ENCODE measurements at regions not wholly inside any gene's neighbourhood (a gene's known extent, or its start where the extent isn't known, plus 50 kb on each side); places are given as distances from the start of the nearest gene placed in this dataset.

DNA sequence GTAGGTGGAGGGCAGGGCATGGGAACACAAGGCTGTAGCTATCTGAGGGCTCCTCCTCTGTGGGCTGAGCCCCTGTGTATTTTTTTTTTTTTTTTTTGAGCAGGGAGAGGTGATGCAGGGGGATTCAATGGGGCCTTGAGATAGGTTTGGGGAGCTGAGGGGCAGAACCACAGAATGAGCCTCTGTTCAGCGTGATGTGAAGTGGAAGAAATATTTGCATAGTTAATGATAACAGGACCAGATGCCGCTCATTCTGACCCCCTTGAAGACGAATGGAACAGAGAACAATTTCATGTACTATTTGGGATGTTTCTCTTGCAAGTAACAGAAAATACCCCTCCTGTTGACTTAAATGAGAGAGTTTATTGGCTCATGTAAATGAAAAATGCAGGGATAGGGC, 69.7 kb upstream of the EMX2 start:
- Histone ChIP-seq H4K20me1 (ENCODE audit: insufficient read depth) (no peaks in the 10 kb centered on the region), H3K27me3 (ENCODE audit: insufficient read depth, low read depth) (no peaks in the 10 kb centered on the region), H3K4me3 (no peak overlapping the region), H3K9me3 (ENCODE audit: insufficient read depth, low read depth) (no peaks in the 10 kb centered on the region), H3F3A (ENCODE audit: insufficient read depth, low read depth) (no peaks in the 10 kb centered on the region), H3K27ac (no peak overlapping the region), H3K4me1 (replicated peaks; ENCODE audit: insufficient read depth) (no peaks in the 10 kb centered on the region), H3K36me3 (ENCODE audit: low read depth) (no peaks in the 10 kb centered on the region), H3K4me2 (no peak overlapping the region), H3K79me2 (ENCODE audit: low read depth) (no peaks in the 10 kb centered on the region), H2AFZ (no peak overlapping the region), H3K9me2 (ENCODE audit: insufficient read depth) (no peaks in the 10 kb centered on the region)
- CTCF ChIA-PET, result no interaction called here
- no peak for TF ChIP-seq EZH2 (IDR thresholded peaks at IDR 0.05; ENCODE audit: low read depth)
- POLR2A ChIA-PET (ENCODE audit: unreplicated experiment), result no interaction called here
- no TSS peak for BruUV-seq (replicated peaks)
- intact Hi-C loops (cut with micrococcal nuclease; ENCODE audit: unreplicated experiment), result no loop called here
- DNase-seq, result no peak

DNA sequence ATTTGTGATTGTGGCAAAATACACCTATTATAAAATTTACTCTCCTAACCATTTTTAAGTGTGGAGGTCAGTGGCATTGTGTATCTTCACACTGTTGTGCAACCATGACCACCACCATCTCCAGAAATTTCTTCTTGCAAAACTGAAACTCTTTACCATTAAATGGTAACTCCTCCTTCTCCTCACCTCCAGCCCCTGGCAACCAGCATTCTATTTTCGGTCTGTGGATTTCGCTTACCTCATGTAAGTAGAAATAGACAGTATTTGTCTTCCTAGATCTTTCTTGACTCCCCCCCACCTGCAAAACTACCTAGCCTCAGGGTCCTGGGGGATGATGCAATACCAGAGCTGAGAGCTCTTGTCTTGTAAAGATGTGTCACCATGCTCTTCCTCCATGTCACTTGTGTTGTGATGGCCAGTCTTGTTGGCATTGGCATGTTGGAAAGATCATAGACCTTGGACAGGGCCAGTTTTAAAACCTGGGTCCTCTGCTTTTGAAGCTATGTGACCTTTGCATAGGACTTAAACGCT, 71.1 kb upstream of the EMX2 start:
- no peaks in the 10 kb centered on the region for H3F3A ChIP-seq (ENCODE audit: insufficient read depth, low read depth)
- H3K4me1 ChIP-seq (replicated peaks; ENCODE audit: insufficient read depth), result no peaks in the 10 kb centered on the region
- no peak overlapping the region for H3K27ac ChIP-seq
- DNase-seq, result no peak
- no peaks in the 10 kb centered on the region for H3K9me3 ChIP-seq (ENCODE audit: insufficient read depth, low read depth)
- ChIA-PET CTCF (no interaction called here), POLR2A (ENCODE audit: unreplicated experiment) (no interaction called here)
- no peak overlapping the region for H2AFZ ChIP-seq
- H4K20me1 ChIP-seq (ENCODE audit: insufficient read depth), result no peaks in the 10 kb centered on the region
- H3K9me2 ChIP-seq (ENCODE audit: insufficient read depth), result no peaks in the 10 kb centered on the region
- intact Hi-C loops (cut with micrococcal nuclease; ENCODE audit: unreplicated experiment), result no loop called here
- H3K36me3 ChIP-seq (ENCODE audit: low read depth), result no peaks in the 10 kb centered on the region
- no peak overlapping the region for H3K4me2 ChIP-seq
- H3K4me3 ChIP-seq, result no peak overlapping the region
- no peaks in the 10 kb centered on the region for H3K27me3 ChIP-seq (ENCODE audit: insufficient read depth, low read depth)
- no peak for TF ChIP-seq EZH2 (IDR thresholded peaks at IDR 0.05; ENCODE audit: low read depth)
- TF ChIP-seq, protein P1, sequence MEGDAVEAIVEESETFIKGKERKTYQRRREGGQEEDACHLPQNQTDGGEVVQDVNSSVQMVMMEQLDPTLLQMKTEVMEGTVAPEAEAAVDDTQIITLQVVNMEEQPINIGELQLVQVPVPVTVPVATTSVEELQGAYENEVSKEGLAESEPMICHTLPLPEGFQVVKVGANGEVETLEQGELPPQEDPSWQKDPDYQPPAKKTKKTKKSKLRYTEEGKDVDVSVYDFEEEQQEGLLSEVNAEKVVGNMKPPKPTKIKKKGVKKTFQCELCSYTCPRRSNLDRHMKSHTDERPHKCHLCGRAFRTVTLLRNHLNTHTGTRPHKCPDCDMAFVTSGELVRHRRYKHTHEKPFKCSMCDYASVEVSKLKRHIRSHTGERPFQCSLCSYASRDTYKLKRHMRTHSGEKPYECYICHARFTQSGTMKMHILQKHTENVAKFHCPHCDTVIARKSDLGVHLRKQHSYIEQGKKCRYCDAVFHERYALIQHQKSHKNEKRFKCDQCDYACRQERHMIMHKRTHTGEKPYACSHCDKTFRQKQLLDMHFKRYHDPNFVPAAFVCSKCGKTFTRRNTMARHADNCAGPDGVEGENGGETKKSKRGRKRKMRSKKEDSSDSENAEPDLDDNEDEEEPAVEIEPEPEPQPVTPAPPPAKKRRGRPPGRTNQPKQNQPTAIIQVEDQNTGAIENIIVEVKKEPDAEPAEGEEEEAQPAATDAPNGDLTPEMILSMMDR (conservative IDR thresholded peaks at IDR 0.05), result no peak
- no peaks in the 10 kb centered on the region for H3K79me2 ChIP-seq (ENCODE audit: low read depth)
- no TSS peak for BruUV-seq (replicated peaks)

DNA sequence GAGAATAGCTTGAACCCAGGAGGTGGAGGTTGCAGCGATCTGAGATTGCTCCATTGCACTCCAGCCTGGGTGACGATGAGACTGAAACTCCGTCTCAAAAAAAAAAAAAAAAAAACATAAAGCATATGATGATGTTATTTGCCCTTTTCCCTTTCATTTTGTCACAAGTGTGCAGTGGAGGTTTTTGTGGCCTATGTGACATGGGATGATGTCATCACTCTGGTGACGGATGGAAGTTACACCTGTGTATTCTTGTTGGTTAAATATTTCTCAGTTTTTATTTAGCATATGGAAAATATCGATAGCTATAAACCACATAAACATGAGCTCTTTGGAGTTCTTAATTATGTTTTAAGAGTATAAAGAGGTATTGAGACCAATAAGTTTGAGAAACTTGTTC, 71.8 kb upstream of the EMX2 start:
- BruUV-seq (replicated peaks), result no TSS peak

More for the DNA sequence above, 71.8 kb upstream of the EMX2 start:
- Histone ChIP-seq H4K20me1 (ENCODE audit: insufficient read depth) (no peaks in the 10 kb centered on the region), H3K9me3 (ENCODE audit: insufficient read depth, low read depth) (no peaks in the 10 kb centered on the region), H3K9me2 (ENCODE audit: insufficient read depth) (no peaks in the 10 kb centered on the region), H3K4me3 (no peak overlapping the region), H3K79me2 (ENCODE audit: low read depth) (no peaks in the 10 kb centered on the region), H3K27me3 (ENCODE audit: insufficient read depth, low read depth) (no peaks in the 10 kb centered on the region), H3K4me2 (no peak overlapping the region), H2AFZ (no peak overlapping the region), H3K36me3 (ENCODE audit: low read depth) (no peaks in the 10 kb centered on the region), H3K27ac (no peak overlapping the region), H3K4me1 (replicated peaks; ENCODE audit: insufficient read depth) (no peaks in the 10 kb centered on the region), H3F3A (ENCODE audit: insufficient read depth, low read depth) (no peaks in the 10 kb centered on the region)
- intact Hi-C loops (cut with micrococcal nuclease; ENCODE audit: unreplicated experiment), result no loop called here
- POLR2A ChIA-PET (ENCODE audit: unreplicated experiment), result no interaction called here
- CTCF ChIA-PET, result no interaction called here
- no peak for DNase-seq
- TF ChIP-seq EZH2 (IDR thresholded peaks at IDR 0.05; ENCODE audit: low read depth), result no peak
- TF ChIP-seq, protein P1 (conservative IDR thresholded peaks at IDR 0.05), result no peak

Data from PC-9 (cell line).